GM18511 (cell line): ENCODE measurements at regions not wholly inside any gene's neighbourhood (a gene's known extent, or its start where the extent isn't known, plus 50 kb on each side); places are given as distances from the start of the nearest gene placed in this dataset.

Source experiments
- ATAC-seq: cut with Tn5 transposase; IDR thresholded peaks from one replicate; pipeline ENCODE4 v1.9.1; 2021; ENCODE audit warnings: mild to moderate bottlenecking, moderate library complexity; ENCODE audit not compliant: unreplicated experiment

- ATAC-seq = no peak
These were observed 105.1 kb upstream of the TNRC6C start for GRCh38 chr17:77853191-77853977.

GRCh38 chr17:77854083-77854758, 104.3 kb upstream of the TNRC6C start:
- no peak for ATAC-seq

GRCh38 chr17:77854759-77855745, 103.5 kb upstream of the TNRC6C start:
- no peak for ATAC-seq

- no peak for ATAC-seq
These were observed 101.8 kb upstream of the TNRC6C start for GRCh38 chr17:77856551-77857305.

GRCh38 chr17:77857306-77857555, 101.3 kb upstream of the TNRC6C start:
- ATAC-seq = no peak

- ATAC-seq = no peak
These were observed 100.9 kb upstream of the TNRC6C start for GRCh38 chr17:77857613-77858012.

GRCh38 chr17:77858291-77859034, 100.0 kb upstream of the TNRC6C start:
- ATAC-seq = no peak

GRCh38 chr17:77859035-77859810, 99.3 kb upstream of the TNRC6C start:
- no peak for ATAC-seq

GRCh38 chr17:77861133-77861695, 97.3 kb upstream of the TNRC6C start:
- ATAC-seq = no peak

- ATAC-seq = no peak
These were observed 96.4 kb upstream of the TNRC6C start for GRCh38 chr17:77861981-77862645.

GRCh38 chr17:77862890-77863813, 95.4 kb upstream of the TNRC6C start:
- ATAC-seq = no peak

- no peak for ATAC-seq
These were observed 94.7 kb upstream of the TNRC6C start for GRCh38 chr17:77863814-77864161.

- ATAC-seq = no peak
These were observed 94.0 kb upstream of the TNRC6C start for GRCh38 chr17:77864234-77865111.

- no peak for ATAC-seq
These were observed 93.3 kb upstream of the TNRC6C start for GRCh38 chr17:77865112-77865611.

- ATAC-seq = no peak
These were observed 92.8 kb upstream of the TNRC6C start for GRCh38 chr17:77865716-77866115.

- peak; percentile 46 for ATAC-seq
These were observed 91.2 kb upstream of the TNRC6C start for GRCh38 chr17:77867308-77867781.
